Upper lobe of left lung (tissue), 4 donors: ENCODE measurements at regions not wholly inside any gene's neighbourhood (a gene's known extent, or its start where the extent isn't known, plus 50 kb on each side); places are given as distances from the start of the nearest gene placed in this dataset.

Experiments used
- EP300 ChIP-seq, 4 donors: sonication (generic); formaldehyde crosslinking; IDR thresholded peaks; one replicate each; pipeline ENCODE4 v1.5.1; 2017; ENCODE audit warnings: antibody characterized with exemption in 4 of 4, control low read depth in 2 of 4
- POLR2A ChIP-seq, 4 donors: fragments of 450-650 bp; IDR thresholded peaks; one replicate each; pipeline ENCODE4 v1.5.1; 2016 to 2017; ENCODE audit warnings: antibody characterized with exemption in 4 of 4, mild to moderate bottlenecking in 2 of 4
- POLR2AphosphoS5 ChIP-seq, 2 donors: sonication (generic); formaldehyde crosslinking; IDR thresholded peaks; one replicate each; pipeline ENCODE4 v1.5.1; 2017; ENCODE audit warnings: antibody characterized with exemption in 2 of 2
- TF ChIP-seq, protein P1 (sequence below), 6 experiments: fragments of 450-650 bp in 4 of 6; fragments of 200-600 bp in 2 of 6; sonication (generic) in 2 of 6; IDR thresholded peaks; one replicate each; pipeline ENCODE4 v1.5.1; 2016 to 2019; ENCODE audit warnings: antibody characterized with exemption in 6 of 6

DNA sequence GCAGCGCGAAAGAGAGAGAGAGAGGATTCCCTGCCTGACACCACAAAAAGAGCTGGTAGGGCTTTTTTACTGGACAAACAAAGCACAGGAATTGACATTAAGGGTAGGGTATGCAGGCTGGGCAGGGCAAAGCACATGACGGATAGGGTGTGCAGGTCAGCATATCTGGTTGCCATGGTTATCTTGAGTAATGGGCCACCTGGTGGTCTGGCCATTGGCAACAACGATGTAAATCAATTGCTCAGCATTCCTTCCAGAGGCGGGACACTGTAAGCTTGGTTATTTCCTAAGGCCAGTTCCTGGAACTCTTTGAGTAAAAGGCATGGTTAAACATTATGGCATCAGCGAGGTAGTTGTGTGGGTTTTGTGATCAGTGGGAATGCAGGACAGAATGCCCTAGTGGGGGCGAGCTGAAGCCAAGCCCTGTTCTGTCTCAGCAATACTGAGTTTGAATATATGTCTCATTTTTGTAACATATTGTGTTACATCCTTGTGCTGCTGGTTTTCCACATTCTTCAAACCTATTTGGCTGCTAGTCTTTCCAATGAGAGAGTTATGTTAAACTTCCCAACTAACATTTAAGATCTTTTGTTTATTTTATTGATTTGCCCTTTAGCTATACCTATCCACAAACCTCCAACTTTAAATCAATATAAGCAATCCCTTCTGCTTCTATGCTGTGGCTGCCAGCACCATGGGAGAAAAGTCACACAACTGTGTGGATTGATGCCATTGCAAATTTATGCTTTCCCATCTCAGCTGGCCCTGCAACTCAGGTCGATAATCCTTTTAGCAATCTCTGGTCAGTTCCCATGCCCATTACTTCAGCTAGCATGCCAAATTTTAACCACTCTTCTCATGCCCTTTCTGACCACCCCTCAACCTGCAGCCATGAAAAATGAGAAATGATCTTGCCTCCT lies 396.7 kb upstream of the PDE3A start:
- TF ChIP-seq EP300 (IDR thresholded peaks at IDR 0.05), result no peak
- TF ChIP-seq POLR2A (IDR thresholded peaks at IDR 0.05), result no peak
- TF ChIP-seq, protein P1, sequence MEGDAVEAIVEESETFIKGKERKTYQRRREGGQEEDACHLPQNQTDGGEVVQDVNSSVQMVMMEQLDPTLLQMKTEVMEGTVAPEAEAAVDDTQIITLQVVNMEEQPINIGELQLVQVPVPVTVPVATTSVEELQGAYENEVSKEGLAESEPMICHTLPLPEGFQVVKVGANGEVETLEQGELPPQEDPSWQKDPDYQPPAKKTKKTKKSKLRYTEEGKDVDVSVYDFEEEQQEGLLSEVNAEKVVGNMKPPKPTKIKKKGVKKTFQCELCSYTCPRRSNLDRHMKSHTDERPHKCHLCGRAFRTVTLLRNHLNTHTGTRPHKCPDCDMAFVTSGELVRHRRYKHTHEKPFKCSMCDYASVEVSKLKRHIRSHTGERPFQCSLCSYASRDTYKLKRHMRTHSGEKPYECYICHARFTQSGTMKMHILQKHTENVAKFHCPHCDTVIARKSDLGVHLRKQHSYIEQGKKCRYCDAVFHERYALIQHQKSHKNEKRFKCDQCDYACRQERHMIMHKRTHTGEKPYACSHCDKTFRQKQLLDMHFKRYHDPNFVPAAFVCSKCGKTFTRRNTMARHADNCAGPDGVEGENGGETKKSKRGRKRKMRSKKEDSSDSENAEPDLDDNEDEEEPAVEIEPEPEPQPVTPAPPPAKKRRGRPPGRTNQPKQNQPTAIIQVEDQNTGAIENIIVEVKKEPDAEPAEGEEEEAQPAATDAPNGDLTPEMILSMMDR (IDR thresholded peaks at IDR 0.05), result no peak
- TF ChIP-seq POLR2AphosphoS5 (IDR thresholded peaks at IDR 0.05), result no peak
